ENCODE measurements at regions not wholly inside any gene's neighbourhood (a gene's known extent, or its start where the extent isn't known, plus 50 kb on each side); places are given as distances from the start of the nearest gene placed in this dataset.

- TF ChIP-seq EZH2 (optimal IDR thresholded peaks at IDR 0.05; ENCODE audit: low read depth, low read length): no peak
- no peak for TF ChIP-seq CTCF (IDR thresholded peaks at IDR 0.05; ENCODE audit: low read length)
- no peak for TF ChIP-seq EZH2phosphoT487 (IDR thresholded peaks at IDR 0.05; ENCODE audit: low read length)
These were observed 188.5 kb upstream of the AGR3 start for GRCh38 chr7:17070231-17070708.

Measured in MM.1S (cell line).